Stimulated activated CD4-positive, alpha-beta T cell treated with anti-CD3 and anti-CD28 coated beads, Interleukin-15, amount 100 ng/mL, for 24 hours (primary cell): ENCODE measurements at regions not wholly inside any gene's neighbourhood (a gene's known extent, or its start where the extent isn't known, plus 50 kb on each side); places are given as distances from the start of the nearest gene placed in this dataset.
"Not testable (repeated sequence)": the region's sequence is repeated elsewhere in the genome, so short reads cannot be mapped to it uniquely, and the experiment has no call there.

Source experiments
- DNase-seq: peaks from one replicate; pipeline ENCODE4 v3.0.0-alpha.2; 2020

- no peak for DNase-seq
Observed at GRCh38 chr4:179361978-179362486, 1919.8 kb upstream of the AGA start.

- DNase-seq, result not testable (repeated sequence)
Observed at GRCh38 chr4:179365932-179366331, 1923.7 kb upstream of the AGA start.

- no peak for DNase-seq
Observed at GRCh38 chr4:179372242-179372641, 1930.0 kb upstream of the AGA start.

- no peak for DNase-seq
Observed at GRCh38 chr4:179372746-179373145, 1930.5 kb upstream of the AGA start.

- DNase-seq, result not testable (repeated sequence)
Observed at GRCh38 chr4:179378847-179379246, 1936.6 kb upstream of the AGA start.

- DNase-seq, result no peak
Observed at GRCh38 chr4:179392787-179393186, 1950.5 kb upstream of the AGA start.

- DNase-seq, result no peak
Observed at GRCh38 chr4:179398414-179398813, 1956.2 kb upstream of the AGA start.

GRCh38 chr4:179399054-179399782, 1957.0 kb upstream of the AGA start:
- no peak for DNase-seq

- DNase-seq, result no peak
Observed at GRCh38 chr4:179415037-179415846, 1973.0 kb upstream of the AGA start.

GRCh38 chr4:179415847-179416223, 1973.6 kb upstream of the AGA start:
- no peak for DNase-seq

GRCh38 chr4:179417357-179417756, 1975.1 kb upstream of the AGA start:
- no peak for DNase-seq

- no peak for DNase-seq
Observed at GRCh38 chr4:179437962-179438361, 1995.7 kb upstream of the AGA start.

- DNase-seq, result no peak
Observed at GRCh38 chr4:179441596-179441995, 1999.4 kb upstream of the AGA start.

GRCh38 chr4:179447308-179447707, 2005.1 kb upstream of the AGA start:
- DNase-seq, result no peak

GRCh38 chr4:179465131-179465797, 2023.0 kb upstream of the AGA start:
- DNase-seq, result no peak

GRCh38 chr4:179467878-179468277, 2025.6 kb upstream of the AGA start:
- DNase-seq, result no peak

GRCh38 chr4:179472164-179472563, 2029.9 kb upstream of the AGA start:
- no peak for DNase-seq

GRCh38 chr4:179478608-179479007, 2036.4 kb upstream of the AGA start:
- DNase-seq, result no peak

- no peak for DNase-seq
Observed at GRCh38 chr4:179485781-179486180, 2043.5 kb upstream of the AGA start.

GRCh38 chr4:179486570-179487335, 2044.5 kb upstream of the AGA start:
- no peak for DNase-seq

- no peak for DNase-seq
Observed at GRCh38 chr4:179492260-179493080, 2050.2 kb upstream of the AGA start.

- DNase-seq, result no peak
Observed at GRCh38 chr4:179503976-179504375, 2061.7 kb upstream of the AGA start.
